HG03159 (cell line): ENCODE measurements at regions not wholly inside any gene's neighbourhood (a gene's known extent, or its start where the extent isn't known, plus 50 kb on each side); places are given as distances from the start of the nearest gene placed in this dataset.

ENCODE experiments used
- ATAC-seq: cut with Tn5 transposase; IDR thresholded peaks from one replicate; pipeline ENCODE4 v1.9.1; 2021; ENCODE audit warnings: mild to moderate bottlenecking, moderate library complexity; ENCODE audit not compliant: unreplicated experiment

GRCh38 chr22:22151308-22151707 lies 93.3 kb upstream of the VPREB1 start:
- no peak for ATAC-seq

- no peak for ATAC-seq
These were observed 94.1 kb upstream of the VPREB1 start for GRCh38 chr22:22150457-22150856.

- no peak for ATAC-seq
These were observed 95.7 kb upstream of the VPREB1 start for GRCh38 chr22:22148905-22149304.

- ATAC-seq, result no peak
These were observed 99.7 kb upstream of the VPREB1 start for GRCh38 chr22:22144858-22145257.

- ATAC-seq, result no peak
These were observed 101.1 kb upstream of the VPREB1 start for GRCh38 chr22:22143448-22143847.

GRCh38 chr22:22142661-22143060 lies 101.9 kb upstream of the VPREB1 start:
- no peak for ATAC-seq

- no peak for ATAC-seq
These were observed 102.6 kb upstream of the VPREB1 start for GRCh38 chr22:22141771-22142591.

- ATAC-seq, result no peak
These were observed 103.6 kb upstream of the VPREB1 start for GRCh38 chr22:22141031-22141430.

GRCh38 chr22:22139364-22139763 lies 105.2 kb upstream of the VPREB1 start:
- no peak for ATAC-seq

GRCh38 chr22:22138915-22139314 lies 105.7 kb upstream of the VPREB1 start:
- ATAC-seq, result no peak

- no peak for ATAC-seq
These were observed 106.7 kb upstream of the VPREB1 start for GRCh38 chr22:22137891-22138290.

- no peak for ATAC-seq
These were observed 110.7 kb upstream of the VPREB1 start for GRCh38 chr22:22133910-22134309.

- ATAC-seq, result no peak
These were observed 113.5 kb upstream of the VPREB1 start for GRCh38 chr22:22130953-22131608.

GRCh38 chr22:22129387-22129786 lies 115.2 kb upstream of the VPREB1 start:
- ATAC-seq, result no peak

- ATAC-seq, result no peak
These were observed 116.1 kb upstream of the VPREB1 start for GRCh38 chr22:22128440-22128839.

- ATAC-seq, result no peak
These were observed 117.5 kb upstream of the VPREB1 start for GRCh38 chr22:22127100-22127499.

GRCh38 chr22:22125579-22126468 lies 118.8 kb upstream of the VPREB1 start:
- no peak for ATAC-seq

- ATAC-seq, result no peak
These were observed 119.5 kb upstream of the VPREB1 start for GRCh38 chr22:22125028-22125578.

- no peak for ATAC-seq
These were observed 120.2 kb upstream of the VPREB1 start for GRCh38 chr22:22124374-22124773.

GRCh38 chr22:22123960-22124278 lies 120.7 kb upstream of the VPREB1 start:
- ATAC-seq, result no peak
